ENCODE measurements at regions not wholly inside any gene's neighbourhood (a gene's known extent, or its start where the extent isn't known, plus 50 kb on each side); places are given as distances from the start of the nearest gene placed in this dataset.
"Not testable (repeated sequence)": the region's sequence is repeated elsewhere in the genome, so short reads cannot be mapped to it uniquely, and the experiment has no call there.

DNA sequence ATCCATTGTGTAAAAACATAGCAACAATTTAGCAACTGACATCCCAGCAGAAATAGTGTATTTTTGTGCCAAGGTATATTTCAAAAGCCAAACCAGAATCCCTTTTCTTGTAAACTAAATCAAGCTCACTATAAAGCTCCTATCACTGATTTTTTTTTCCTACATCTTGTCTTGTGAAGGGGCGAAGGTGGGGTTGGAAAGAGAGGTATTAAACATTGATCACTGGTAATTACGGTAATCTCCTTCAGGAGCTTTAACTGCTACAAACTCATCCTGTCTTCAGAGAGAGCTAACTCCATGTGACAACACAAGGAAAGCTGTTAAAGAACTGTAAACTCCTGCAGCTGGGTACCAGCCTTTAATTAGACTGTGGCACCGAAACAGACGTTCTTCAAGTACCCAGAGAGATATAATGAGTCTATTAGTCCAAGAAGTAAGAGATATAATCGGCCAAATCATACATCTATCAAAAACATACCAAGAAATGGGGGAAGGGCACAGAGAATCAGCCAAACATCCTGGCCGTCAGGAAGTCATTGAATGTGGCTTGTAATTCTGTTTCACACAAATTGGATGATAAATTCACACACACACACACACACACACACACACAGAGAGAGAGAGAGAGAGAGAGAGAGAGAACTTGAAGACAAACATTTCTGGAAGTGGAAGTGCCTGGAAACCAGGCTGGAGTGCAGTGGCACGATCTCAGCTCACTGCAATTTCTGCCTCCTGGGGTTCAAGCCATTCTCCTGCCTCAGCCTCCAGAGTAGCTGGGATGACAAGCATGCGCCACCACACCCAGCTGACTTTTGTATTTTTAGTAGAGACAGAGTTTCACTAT lies 111.9 kb upstream of the PPARGC1A start:
- DNase-seq (ENCODE audit: low read depth), result no peak

GRCh38 chr4:24000470-24000831 lies 110.6 kb upstream of the PPARGC1A start:
- no peak for DNase-seq (ENCODE audit: low read depth)

DNA sequence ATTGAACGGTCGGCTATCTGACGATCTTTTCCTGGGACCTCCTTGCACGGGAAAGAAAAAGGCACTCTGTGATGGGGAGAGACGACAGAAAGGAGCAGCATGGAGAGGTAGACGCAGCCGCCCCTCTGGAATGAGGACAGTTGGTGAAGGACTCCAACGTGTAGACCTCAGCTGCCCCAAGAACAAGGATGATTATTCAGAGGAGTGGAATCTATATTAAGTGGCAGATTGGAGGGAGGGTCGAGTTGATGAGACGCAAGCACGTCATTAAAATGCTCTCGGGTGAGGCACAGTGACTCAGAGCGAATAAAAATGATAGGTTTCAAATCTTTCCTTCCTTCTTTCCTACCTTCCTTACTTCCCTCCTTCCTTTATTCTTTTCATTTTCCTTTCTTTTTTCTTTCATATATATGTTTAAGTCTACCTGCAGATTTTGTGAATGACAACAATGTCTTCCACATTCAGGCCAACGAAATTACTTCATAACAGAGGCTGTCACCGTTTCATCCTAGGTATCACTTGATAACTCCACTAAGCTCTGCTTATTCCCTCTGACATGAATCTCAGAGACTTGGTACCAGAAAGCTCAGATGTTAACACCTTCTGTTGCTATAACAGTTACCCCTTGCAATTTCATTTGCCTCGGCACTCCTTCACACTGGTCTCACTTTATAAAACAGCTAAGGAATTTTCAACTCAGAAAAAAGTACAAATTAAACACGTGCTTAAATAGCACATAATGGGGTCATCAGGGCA lies 110.0 kb upstream of the PPARGC1A start:
- DNase-seq (ENCODE audit: low read depth), result no peak

DNA sequence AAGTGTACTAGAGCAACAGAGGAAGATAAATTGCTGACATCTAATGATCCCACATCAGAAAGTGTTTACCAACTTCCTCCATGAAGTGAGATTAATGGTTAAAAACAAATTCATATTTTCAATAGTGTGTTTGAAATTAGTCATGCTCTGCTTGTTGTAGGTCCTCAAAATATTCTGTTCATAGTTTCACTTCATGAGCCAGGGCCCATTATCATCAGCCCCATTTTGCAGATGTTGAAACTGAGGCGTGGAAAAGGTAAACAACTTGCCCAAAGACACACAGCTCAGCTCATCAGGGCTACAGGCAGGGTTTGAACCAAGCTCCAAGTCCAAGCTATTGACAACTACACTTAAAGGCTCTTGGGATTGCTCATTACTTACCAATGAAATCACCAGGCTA lies 103.5 kb upstream of the PPARGC1A start:
- no peak for DNase-seq (ENCODE audit: low read depth)

DNA sequence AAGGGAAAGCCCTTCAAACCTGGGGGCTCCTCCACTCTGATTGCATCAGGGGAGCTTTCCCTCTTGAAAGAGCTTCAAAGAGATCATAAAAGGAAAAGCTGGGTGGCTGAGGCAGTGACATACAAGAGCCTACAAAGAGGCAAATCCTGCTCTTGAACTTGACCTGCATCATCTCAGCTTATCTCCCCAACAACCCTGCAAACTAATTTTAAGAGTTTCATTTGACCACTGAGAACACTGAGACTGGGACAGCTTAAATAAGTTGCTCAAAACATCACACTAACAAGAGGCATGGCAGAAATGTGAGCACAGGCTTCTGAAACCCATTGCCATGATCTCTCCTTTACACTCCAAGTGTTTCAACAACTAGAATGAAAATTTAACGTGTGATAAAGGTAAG lies 101.6 kb upstream of the PPARGC1A start:
- DNase-seq (ENCODE audit: low read depth), result no peak

DNA sequence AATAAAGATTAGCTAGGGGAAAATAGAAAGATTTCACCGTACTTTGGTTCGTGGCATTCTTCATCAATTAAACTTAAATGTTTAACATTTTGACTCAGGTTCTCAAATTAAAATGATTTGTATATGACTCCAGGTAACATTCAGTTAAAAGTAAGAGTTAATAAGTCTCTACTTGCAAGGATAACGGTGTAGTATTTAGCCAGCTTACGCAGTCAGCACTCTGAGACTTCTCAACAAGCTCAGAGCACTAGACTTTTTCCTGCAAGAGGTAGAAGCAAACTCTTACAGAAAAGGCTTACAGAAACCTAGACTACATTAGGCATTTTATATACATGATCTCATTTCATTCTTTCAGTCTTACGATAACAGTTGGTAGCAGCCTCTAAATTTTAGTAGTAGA lies 96.4 kb upstream of the PPARGC1A start:
- DNase-seq (ENCODE audit: low read depth), result no peak

DNA sequence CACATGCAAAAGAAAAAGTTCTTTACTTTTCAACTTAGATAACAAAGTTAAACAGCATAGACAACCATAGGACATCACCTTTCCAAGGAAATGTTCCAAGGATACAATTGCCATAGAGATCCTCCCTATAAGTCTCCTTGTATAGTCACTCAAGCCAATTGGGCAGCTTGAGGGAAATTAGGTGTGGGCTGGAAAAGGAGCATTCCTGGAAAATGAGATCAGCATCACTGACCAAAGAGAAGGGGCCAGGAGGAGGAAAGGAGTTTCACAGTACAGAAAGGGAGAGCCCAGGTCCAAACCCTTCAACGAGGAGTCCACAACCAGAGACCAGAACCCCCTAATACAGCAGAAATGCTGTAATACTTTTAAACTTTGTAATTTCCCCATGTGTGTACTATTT lies 91.5 kb upstream of the PPARGC1A start:
- no peak for DNase-seq (ENCODE audit: low read depth)

DNA sequence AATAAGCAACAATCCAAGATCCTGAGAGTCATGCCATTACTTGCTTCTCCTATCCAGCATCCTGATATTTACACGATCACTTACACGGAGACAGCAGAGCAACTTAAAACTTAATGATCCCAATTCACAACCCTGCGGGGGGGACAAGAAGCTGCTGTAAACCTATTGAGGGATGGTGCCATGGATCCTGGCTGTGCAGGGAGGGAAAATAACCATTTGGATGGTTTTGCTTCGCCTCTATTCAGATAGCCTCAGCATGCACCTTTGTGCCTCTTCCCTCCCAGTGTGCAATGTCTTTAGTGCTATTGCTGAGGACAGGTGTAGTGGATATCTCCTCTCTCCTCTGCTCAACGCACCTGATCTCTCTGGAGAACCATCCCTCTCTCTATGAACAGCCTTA lies 89.7 kb upstream of the PPARGC1A start:
- DNase-seq (ENCODE audit: low read depth), result no peak

DNA sequence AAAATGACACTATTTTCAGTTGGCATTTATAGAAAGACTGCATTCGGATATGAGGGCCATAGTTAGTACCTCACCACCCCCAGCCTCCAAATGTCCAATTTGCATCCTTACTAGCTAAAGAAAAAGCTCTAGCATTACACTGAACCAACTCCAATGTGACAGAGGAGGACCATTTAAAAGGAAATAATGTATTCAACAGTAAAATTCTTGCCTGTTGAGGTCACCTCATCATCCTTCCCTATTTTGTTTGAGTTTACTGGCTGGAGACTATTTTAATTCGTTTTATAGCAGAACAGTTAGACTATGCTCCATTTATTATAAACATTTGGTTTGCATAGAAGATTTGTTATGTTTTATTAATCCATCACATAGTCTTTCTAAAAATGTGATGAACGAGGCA lies 88.2 kb upstream of the PPARGC1A start:
- no peak for DNase-seq (ENCODE audit: low read depth)

GRCh38 chr4:23976423-23976822 lies 86.6 kb upstream of the PPARGC1A start:
- DNase-seq (ENCODE audit: low read depth), result no peak

- no peak for DNase-seq (ENCODE audit: low read depth)
These were observed 83.5 kb upstream of the PPARGC1A start for GRCh38 chr4:23973308-23973855.

DNA sequence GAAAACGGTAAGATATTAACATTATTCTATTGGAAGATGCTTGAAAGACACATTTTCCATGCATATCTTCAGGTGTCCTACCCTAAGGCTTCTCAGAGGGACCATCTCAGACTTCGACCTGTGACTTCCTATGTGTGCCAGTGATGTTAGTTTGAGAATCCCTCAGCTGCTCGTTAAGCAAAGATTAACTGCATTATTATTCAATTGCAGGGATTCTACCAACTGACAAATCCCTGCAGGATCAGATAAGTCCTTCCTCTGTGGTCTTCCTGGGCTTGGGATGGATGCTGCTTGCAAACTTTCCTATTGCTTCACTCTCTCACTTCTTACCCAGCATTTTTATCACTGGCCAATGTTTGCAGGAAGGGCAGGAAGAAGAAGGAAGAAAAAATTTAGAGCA lies 83.0 kb upstream of the PPARGC1A start:
- no peak for DNase-seq (ENCODE audit: low read depth)

GRCh38 chr4:23972187-23972586 lies 82.3 kb upstream of the PPARGC1A start:
- DNase-seq (ENCODE audit: low read depth), result no peak

DNA sequence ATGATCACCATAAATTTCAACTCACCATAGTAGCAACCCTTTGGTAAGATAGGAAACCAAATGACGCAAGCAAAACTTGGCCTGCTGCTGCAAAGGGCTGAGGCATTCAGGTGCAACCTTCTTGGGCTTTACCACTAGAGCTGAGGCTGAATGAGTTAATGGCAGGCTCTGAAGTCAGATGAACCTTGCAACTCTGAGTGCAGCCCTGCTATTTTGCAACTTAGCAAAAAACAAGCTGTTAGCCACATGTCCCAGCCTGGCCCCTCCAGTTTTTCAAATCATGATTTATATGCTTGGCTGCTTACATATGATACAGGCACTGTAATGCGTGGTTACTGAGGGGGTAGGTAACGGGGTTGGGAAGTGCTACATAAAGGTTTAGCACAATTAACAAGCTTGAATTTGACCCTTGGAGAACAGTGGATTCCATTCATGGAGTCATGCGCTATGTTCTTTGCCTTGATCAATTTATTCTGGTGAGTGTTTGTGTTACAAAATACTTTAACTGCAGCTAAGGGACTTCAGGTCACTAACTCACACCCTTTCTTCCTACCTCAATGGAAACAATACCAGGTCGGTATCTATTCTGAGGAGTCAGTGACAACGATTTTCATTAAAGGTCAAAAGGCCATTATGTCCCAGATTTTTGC lies 80.5 kb upstream of the PPARGC1A start:
- no peak for DNase-seq (ENCODE audit: low read depth)

DNA sequence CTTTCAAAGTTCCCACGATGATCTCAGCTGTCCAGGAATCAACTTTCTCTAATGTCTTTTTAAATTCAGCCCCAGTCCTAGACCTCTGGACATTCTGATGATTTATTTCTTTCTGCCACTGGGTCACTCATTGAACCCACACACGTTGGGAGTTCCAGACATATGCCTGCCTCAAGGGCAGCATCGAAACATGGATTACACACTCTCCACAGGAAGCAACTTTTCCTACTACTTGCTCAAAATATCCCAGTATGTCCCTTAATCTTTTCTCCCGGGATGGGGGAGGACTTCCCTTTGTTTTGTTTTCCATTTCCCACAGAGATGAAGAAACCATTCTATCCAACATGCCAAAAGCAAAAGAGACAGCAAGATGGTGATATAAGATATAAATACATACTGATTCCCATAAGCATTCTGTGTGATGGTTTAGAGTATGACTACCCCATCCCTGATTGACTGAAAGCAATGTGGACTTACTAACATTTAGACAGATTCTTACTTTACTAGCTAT lies 79.8 kb upstream of the PPARGC1A start:
- DNase-seq (ENCODE audit: low read depth), result no peak

DNA sequence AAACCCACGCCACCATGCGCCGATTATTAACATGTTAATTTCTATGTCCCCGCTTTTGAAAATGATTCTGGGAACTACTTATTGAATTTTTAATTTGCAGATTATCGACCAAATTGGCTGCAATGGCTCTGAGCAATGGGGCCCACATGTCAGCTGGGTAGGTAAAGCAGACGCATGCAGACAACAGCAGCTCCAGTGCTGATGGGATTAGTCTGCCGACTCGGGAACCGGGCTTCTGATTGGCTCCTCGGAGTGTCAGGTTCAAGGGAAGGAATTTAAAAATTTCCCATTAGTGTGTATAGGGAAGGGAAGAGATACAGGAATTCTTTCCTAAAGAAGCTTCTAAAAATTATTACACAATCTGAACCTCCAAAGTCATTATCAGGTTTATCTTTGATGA lies 77.4 kb upstream of the PPARGC1A start:
- no peak for DNase-seq (ENCODE audit: low read depth)

DNA sequence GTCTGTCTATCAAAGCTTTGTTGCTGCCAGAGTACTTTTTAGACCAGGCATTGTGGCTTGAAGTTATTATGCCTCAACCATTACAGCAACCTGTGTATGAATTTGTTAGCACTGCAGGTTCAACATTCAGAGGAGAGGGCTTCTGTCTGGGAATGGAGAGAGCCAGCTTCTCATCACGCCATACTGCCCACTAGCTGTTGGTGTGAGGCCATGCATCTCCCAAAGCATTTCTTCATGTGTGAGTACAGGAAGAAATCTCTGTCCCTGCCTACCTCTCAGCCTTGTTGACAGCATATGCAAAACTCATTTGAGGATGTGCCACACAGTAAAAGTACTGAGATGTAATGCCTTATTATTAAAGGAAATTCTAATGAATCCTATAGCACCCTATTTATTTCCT lies 76.9 kb upstream of the PPARGC1A start:
- DNase-seq (ENCODE audit: low read depth), result peak; percentile 1

- DNase-seq (ENCODE audit: low read depth), result no peak
These were observed 72.6 kb upstream of the PPARGC1A start for GRCh38 chr4:23962462-23962861.

DNA sequence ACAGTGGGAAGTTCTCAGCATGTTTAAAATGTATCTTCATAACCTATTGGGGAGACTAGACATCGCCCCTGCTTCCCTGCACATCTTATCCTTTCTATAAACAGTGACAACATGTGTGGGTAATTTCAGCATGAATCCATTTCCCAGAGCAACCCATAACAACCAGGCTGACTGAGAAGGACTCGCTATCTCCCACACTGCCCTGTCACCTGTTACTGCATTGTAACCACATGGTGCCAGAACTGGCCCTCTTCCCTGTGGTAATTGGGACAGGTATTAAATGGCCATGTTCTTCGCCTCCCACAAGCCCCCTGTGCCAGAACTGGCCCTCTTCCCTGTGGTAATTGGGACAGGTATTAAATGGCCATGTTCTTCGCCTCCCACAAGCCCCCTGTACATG lies 71.5 kb upstream of the PPARGC1A start:
- DNase-seq (ENCODE audit: low read depth), result not testable (repeated sequence)

DNA sequence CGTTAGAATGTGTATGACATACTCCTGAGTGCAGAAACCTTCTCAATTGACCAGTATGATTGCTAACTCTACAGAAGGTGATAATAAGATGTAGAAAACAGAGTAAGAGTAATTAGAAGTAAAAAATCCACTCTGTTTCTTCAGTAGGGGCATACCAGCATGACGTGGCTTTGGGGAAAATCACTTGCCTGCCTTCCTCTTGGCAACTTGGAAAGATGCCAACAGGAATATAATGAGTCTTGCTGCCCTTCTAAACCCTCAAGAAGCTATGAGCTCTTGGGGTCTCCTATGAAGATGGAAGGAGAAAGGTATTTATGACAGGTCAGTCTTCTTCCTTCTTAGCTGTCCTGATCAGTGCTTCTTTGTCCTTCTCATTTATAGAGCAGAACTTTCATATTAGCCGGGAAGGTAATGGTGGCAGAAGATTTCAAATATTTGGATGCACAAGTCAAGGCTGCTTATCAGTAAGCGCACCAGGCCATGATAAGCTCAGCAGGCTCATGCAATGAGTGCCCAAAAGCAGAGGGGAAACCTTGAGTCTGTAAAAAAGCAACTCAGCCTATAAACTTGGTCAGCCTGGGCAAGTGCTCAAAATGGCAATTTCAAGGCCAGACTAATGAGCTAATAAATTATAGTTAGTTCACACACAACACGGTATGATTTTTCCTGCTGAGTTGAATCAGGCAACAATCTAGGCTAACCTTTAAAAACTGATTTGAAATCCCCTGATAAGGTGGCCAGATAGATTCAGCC lies 69.7 kb upstream of the PPARGC1A start:
- DNase-seq (ENCODE audit: low read depth), result no peak

DNA sequence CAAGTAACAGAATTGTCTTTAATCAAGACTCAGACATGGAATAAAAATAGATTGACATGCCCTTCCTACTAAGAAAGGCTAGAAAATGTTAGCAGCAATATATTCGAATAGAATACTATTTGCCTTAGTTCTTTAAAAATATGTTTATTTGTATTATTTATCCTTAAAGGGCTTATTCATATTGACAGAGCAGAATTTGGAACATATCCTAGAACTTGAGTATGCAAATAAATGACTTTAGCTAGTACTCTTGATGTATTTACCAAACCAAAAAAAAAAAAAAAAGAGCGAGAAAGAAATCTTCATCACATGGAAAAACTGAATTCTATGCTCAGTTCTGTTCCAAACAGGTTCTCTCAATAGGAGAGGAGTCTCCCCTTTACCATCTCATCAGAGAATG lies 68.9 kb upstream of the PPARGC1A start:
- no peak for DNase-seq (ENCODE audit: low read depth)

DNA sequence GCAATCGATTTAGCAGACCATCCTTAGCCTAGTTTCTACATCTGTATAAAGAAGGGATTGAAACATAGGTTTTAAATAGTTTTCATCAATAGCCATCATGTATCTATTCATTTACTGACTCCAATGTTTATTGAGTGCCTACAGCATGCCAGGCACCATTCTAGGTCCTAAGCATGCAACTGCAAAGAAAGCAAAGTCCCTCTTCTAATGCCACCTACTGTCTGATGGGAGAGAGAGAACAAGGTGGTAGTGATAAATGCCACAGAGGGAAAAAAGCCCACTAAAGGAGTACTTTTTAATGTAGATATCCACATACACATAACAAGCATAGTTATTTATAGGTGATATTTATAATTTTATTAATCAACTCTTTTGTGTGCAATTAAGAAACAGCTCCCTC lies 67.6 kb upstream of the PPARGC1A start:
- DNase-seq (ENCODE audit: low read depth), result no peak
